Kidney epithelial cell (primary cell): ENCODE measurements at regions not wholly inside any gene's neighbourhood (a gene's known extent, or its start where the extent isn't known, plus 50 kb on each side); places are given as distances from the start of the nearest gene placed in this dataset.

Source experiments
- DNase-seq: peaks from one replicate; pipeline ENCODE4 v3.0.0-alpha.2; 2010; ENCODE audit warnings: low read depth
- H3K27me3 ChIP-seq: 2 replicates; pipeline ENCODE4 v1.6.0; 2011; ENCODE audit warnings: low read length; ENCODE audit not compliant: control insufficient read depth, insufficient read depth
- H3K36me3 ChIP-seq: 2 replicates; pipeline ENCODE4 v1.5.1; 2011; ENCODE audit warnings: low read length; ENCODE audit not compliant: control insufficient read depth, insufficient read depth
- H3K4me3 ChIP-seq: 2 replicates; pipeline ENCODE4 v1.5.1; 2011; ENCODE audit warnings: low read depth, mild to moderate bottlenecking, control low read depth, low read length
- TF ChIP-seq, protein P1 (sequence below): IDR thresholded peaks from 2 replicates; pipeline ENCODE4 v1.5.1; 2011; ENCODE audit warnings: mild to moderate bottlenecking, moderate library complexity, low read length, control low read depth, inconsistent platforms; ENCODE audit not compliant: insufficient read depth, poor library complexity, severe bottlenecking

DNA sequence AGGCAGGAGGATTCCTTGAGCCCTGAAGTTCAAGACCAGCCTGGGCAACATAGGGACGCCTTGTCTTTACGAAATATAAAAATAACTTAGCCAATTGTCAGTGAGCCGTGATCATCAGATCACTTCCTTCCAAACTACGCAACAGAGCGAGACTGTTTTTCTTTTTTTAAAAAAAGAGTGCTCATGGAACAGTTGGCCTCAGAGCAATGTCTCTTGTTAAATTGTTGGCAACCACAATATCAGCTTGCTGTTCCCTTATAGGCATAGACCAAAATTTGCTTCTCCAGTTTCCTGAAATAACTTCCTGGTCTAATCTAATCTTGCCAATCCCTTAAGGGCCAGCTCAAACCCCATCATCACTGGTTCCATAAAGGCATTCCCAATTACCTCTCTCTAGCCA, 93.3 kb upstream of the SLC4A7 start:
- TF ChIP-seq, protein P1, sequence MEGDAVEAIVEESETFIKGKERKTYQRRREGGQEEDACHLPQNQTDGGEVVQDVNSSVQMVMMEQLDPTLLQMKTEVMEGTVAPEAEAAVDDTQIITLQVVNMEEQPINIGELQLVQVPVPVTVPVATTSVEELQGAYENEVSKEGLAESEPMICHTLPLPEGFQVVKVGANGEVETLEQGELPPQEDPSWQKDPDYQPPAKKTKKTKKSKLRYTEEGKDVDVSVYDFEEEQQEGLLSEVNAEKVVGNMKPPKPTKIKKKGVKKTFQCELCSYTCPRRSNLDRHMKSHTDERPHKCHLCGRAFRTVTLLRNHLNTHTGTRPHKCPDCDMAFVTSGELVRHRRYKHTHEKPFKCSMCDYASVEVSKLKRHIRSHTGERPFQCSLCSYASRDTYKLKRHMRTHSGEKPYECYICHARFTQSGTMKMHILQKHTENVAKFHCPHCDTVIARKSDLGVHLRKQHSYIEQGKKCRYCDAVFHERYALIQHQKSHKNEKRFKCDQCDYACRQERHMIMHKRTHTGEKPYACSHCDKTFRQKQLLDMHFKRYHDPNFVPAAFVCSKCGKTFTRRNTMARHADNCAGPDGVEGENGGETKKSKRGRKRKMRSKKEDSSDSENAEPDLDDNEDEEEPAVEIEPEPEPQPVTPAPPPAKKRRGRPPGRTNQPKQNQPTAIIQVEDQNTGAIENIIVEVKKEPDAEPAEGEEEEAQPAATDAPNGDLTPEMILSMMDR: no peak
- Histone ChIP-seq H3K4me3 (no peak overlapping the region), H3K36me3 (no peaks in the 10 kb centered on the region), H3K27me3 (no peaks in the 10 kb centered on the region)
- no peak for DNase-seq

DNA sequence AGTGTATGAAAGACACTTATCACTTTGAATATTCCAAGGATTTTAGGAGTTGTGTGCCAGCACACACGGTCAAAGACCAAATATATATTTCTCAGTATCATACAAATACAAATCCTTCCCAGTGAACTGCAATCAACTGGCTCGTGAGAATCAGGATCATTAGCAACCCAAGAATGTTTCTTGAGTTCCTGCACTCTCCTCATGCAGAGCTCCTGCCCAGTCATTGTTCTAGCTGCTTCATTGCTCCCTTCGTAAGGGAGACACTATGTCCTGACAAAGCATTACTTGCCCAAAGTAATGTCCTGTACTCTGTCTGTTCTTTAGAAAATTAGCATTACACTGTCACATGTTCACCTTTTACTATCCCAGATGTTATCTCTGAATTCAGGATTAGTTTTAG, 92.0 kb upstream of the SLC4A7 start:
- no peaks in the 10 kb centered on the region for H3K36me3 ChIP-seq
- no peaks in the 10 kb centered on the region for H3K27me3 ChIP-seq
- H3K4me3 ChIP-seq: no peak overlapping the region
- TF ChIP-seq, protein P1: no peak
- DNase-seq: no peak

DNA sequence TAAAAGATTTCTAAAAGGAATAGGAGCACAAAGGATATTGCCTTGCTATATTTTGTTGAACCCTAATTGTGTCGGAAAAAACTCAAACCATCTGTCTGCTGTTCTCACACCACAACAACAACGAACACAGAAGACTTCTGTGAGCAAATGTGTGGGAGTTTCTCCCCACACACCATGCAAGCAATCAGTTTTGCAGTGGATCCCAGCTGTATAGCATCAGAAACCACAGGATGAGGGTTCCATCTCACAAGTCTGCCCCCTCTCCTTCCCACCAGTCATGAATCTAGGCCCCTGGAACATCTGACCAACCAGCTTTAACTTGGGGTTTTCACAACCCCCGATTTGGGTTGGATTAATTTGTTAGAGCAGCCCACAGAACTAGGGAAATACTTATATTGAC, 91.3 kb upstream of the SLC4A7 start:
- DNase-seq: no peak
- no peaks in the 10 kb centered on the region for H3K36me3 ChIP-seq
- TF ChIP-seq, protein P1: no peak
- H3K27me3 ChIP-seq: no peaks in the 10 kb centered on the region
- H3K4me3 ChIP-seq: no peak overlapping the region

DNA sequence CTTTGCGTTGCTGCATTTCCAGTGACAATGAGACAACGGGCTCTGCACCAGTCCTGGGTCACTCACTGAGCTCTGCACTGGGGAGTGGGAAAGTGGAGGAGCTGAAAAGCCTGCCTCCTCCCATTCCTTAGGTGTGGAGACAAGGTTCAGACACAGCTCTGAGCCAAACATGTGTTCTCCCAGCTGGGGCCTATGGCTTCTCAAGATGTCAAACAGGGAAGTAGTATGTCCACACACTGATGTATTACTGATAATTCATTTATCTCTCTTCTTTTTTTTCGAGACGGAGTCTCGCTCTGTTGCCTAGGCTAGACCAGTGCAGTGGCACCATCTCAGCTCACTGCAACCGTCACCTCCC, 90.2 kb upstream of the SLC4A7 start:
- H3K36me3 ChIP-seq: no peaks in the 10 kb centered on the region
- no peak for DNase-seq
- TF ChIP-seq, protein P1: no peak
- H3K27me3 ChIP-seq: no peaks in the 10 kb centered on the region
- no peak overlapping the region for H3K4me3 ChIP-seq

DNA sequence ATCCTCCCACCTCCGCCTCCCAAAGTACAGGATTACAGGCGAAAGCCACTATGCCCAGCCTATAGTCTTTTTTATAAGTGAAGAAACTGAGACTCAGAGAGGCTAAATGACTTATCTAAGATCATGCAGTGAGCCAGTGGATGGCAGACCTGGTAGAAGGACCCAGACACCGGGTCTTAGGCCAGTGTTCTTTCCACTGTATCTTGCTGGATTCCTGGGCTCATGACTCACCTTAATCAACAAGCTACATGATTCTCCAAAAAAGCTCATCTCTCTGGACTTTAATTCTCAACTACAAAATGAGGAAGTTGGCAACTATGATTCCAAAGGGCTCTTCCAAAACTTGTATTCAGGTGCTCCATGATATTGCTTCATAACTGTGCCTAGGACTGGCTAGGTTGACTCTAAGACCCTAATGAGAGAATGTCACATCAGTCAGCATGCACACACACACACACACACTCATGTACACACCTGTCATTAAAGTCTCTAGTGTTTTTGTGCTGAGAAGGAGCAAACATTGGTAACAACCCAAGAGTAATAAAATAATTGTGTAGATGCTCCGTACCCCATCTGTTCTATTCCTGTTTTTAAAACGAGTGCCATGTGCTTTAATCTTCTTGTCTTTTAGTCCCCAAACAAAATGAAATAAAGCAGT, 89.7 kb upstream of the SLC4A7 start:
- TF ChIP-seq, protein P1: no peak
- Histone ChIP-seq H3K4me3 (no peak overlapping the region), H3K36me3 (no peaks in the 10 kb centered on the region), H3K27me3 (no peaks in the 10 kb centered on the region)
- DNase-seq: no peak

DNA sequence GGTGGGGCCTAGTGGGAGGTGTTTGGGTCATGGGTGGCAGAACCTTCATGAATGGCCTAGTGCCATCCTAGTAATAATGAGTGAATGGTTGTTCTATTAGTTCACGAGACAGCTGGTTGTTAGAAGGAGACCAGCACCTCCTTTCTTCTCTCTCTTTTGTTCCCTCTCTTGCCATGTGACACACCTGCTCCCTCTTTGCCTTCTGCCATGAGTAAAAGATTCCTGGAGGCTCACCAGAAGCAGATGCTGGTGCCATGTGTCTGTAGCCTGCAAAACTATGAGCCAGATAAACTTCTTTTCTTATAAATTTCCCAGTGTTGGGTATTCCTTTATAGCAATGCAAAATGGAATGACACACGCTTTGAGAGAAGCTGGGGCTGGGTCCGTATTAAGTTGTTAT, 89.0 kb upstream of the SLC4A7 start:
- TF ChIP-seq, protein P1: no peak

More for the DNA sequence above, 89.0 kb upstream of the SLC4A7 start:
- no peak overlapping the region for H3K4me3 ChIP-seq
- H3K27me3 ChIP-seq: no peaks in the 10 kb centered on the region
- no peaks in the 10 kb centered on the region for H3K36me3 ChIP-seq
- DNase-seq: no peak
